A673 (cell line): ENCODE measurements at regions not wholly inside any gene's neighbourhood (a gene's known extent, or its start where the extent isn't known, plus 50 kb on each side); places are given as distances from the start of the nearest gene placed in this dataset.
A peak's percentile ranks its signal among the peaks of the same experiment; 100 is the strongest.
"Not testable (repeated sequence)": the region's sequence is repeated elsewhere in the genome, so short reads cannot be mapped to it uniquely, and the experiment has no call there.

ENCODE experiments used
- BruUV-seq: library from RNA; stranded (reverse); fragments of 400-500 nt; replicated peaks from 2 replicates; lab custom pipeline; 2021; lab: Mats Ljungman, UMichigan
- CTCF ChIA-PET: fragments of 300-600 bp; sonication (Branson Sonifier 250); formaldehyde crosslinking; loops from one replicate; lab custom pipeline; 2022; ENCODE audit warnings: antibody characterized with exemption; lab: Charles Lee
- POLR2A ChIA-PET: fragments of 300-600 bp; sonication (Branson Sonifier 250); formaldehyde crosslinking; loops from one replicate; lab custom pipeline; 2022; ENCODE audit warnings: antibody characterized with exemption; ENCODE audit not compliant: low non-redundant PET; lab: Charles Lee
- DNase-seq: peaks from one replicate; pipeline ENCODE4 v3.0.0-alpha.2; 2015; ENCODE audit warnings: low spot score
- H3K27ac ChIP-seq: fragments of 200-600 bp; sonication (generic); 2 replicates; pipeline ENCODE4 v1.5.1; 2016; ENCODE audit warnings: mixed run types, low read depth, mild to moderate bottlenecking, mixed read lengths, antibody characterized with exemption, low read length; ENCODE audit not compliant: poor library complexity, severe bottlenecking
- H3K27me3 ChIP-seq: fragments of 200-600 bp; sonication (generic); replicated peaks from 2 replicates; pipeline ENCODE4 v1.6.1; 2017; ENCODE audit warnings: mixed run types, low read depth, mild to moderate bottlenecking, mixed read lengths, antibody characterized with exemption, low read length; ENCODE audit not compliant: insufficient read depth, poor library complexity
- H3K36me3 ChIP-seq: fragments of 200-600 bp; sonication (generic); 2 replicates; pipeline ENCODE4 v1.6.1; 2016; ENCODE audit warnings: mixed run types, mild to moderate bottlenecking, mixed read lengths, antibody characterized with exemption, low read length; ENCODE audit not compliant: insufficient read depth, poor library complexity, severe bottlenecking
- H3K4me1 ChIP-seq: fragments of 200-600 bp; sonication (generic); 2 replicates; pipeline ENCODE4 v1.6.1; 2017; ENCODE audit warnings: mixed run types, mild to moderate bottlenecking, mixed read lengths, antibody characterized with exemption, low read length; ENCODE audit not compliant: insufficient read depth, poor library complexity, severe bottlenecking
- H3K4me3 ChIP-seq: fragments of 200-600 bp; sonication (generic); 2 replicates; pipeline ENCODE4 v1.5.1; 2016; ENCODE audit warnings: low read depth, mixed run types, mild to moderate bottlenecking, mixed read lengths, low read length; ENCODE audit not compliant: poor library complexity, severe bottlenecking
- H3K9me3 ChIP-seq: fragments of 200-600 bp; sonication (generic); 2 replicates; pipeline ENCODE4 v1.6.1; 2016; ENCODE audit warnings: mixed run types, low read depth, mild to moderate bottlenecking, mixed read lengths, antibody characterized with exemption, low read length; ENCODE audit not compliant: poor library complexity, severe bottlenecking
- EZH2 ChIP-seq: fragments of 200-600 bp; sonication (generic); IDR thresholded peaks from 2 replicates; pipeline ENCODE4 v1.6.1; 2017; ENCODE audit warnings: borderline replicate concordance, low read depth, mild to moderate bottlenecking, mixed read lengths, antibody characterized with exemption, low read length; ENCODE audit not compliant: poor library complexity, severe bottlenecking
- intact Hi-C: fragments of 100-400 bp; cut with micrococcal nuclease; formaldehyde crosslinking; loops from one replicate; pipeline ENCODE4 v1.10.0; 2022; ENCODE audit not compliant: unreplicated experiment
- TF ChIP-seq, protein P1 (sequence below): fragments of 300-800, 200-600 bp; sonication (generic); conservative IDR thresholded peaks from 2 replicates; pipeline ENCODE4 v1.5.1; 2017; ENCODE audit warnings: low read depth, mild to moderate bottlenecking, antibody characterized with exemption, low read length, moderate library complexity, mixed read lengths

DNA sequence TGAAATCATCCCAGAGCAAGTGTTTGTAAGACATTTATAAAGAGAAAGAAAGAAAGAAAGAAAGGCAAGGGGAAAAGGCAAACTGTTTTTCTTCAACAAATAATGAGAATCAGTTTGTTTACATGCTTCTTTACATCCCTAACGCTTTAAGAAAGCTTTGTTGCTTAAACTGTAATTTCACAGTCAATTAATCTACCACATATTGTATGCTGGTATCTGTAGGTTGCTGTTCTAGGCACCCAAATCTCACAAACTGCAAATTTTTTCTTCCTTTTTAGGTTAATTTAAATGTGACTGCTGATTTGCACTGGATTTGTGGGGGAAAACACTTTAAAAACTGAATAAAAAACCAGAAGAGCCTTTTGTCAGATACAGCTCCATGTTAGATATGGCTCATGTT is 384.2 kb downstream of the ATP23 start:
- Histone ChIP-seq H3K27me3 (no peaks in the 10 kb centered on the region), H3K4me1 (no peaks in the 10 kb centered on the region), H3K36me3 (no peaks in the 10 kb centered on the region), H3K27ac (no peak overlapping the region), H3K9me3 (no peaks in the 10 kb centered on the region), H3K4me3 (no peak overlapping the region)
- TF ChIP-seq EZH2 = no peak
- TF ChIP-seq, protein P1, sequence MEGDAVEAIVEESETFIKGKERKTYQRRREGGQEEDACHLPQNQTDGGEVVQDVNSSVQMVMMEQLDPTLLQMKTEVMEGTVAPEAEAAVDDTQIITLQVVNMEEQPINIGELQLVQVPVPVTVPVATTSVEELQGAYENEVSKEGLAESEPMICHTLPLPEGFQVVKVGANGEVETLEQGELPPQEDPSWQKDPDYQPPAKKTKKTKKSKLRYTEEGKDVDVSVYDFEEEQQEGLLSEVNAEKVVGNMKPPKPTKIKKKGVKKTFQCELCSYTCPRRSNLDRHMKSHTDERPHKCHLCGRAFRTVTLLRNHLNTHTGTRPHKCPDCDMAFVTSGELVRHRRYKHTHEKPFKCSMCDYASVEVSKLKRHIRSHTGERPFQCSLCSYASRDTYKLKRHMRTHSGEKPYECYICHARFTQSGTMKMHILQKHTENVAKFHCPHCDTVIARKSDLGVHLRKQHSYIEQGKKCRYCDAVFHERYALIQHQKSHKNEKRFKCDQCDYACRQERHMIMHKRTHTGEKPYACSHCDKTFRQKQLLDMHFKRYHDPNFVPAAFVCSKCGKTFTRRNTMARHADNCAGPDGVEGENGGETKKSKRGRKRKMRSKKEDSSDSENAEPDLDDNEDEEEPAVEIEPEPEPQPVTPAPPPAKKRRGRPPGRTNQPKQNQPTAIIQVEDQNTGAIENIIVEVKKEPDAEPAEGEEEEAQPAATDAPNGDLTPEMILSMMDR = no peak
- intact Hi-C loops = no loop called here
- POLR2A ChIA-PET = no interaction called here
- no TSS peak for BruUV-seq
- CTCF ChIA-PET = no interaction called here
- no peak for DNase-seq

- H3K4me3 ChIP-seq = no peak overlapping the region
- no TSS peak for BruUV-seq
- no peaks in the 10 kb centered on the region for H3K9me3 ChIP-seq
- intact Hi-C loops = loop anchor here (2.0 kb wide), 1 partner anchor 14 kb away; no protein-coding TSS in a partner anchor
- no peak overlapping the region for H3K27ac ChIP-seq
- POLR2A ChIA-PET = no interaction called here
- H3K4me1 ChIP-seq = no peaks in the 10 kb centered on the region
- TF ChIP-seq, protein P1 = no peak
- TF ChIP-seq EZH2 = no peak
- no peaks in the 10 kb centered on the region for H3K36me3 ChIP-seq
- DNase-seq = no peak
- H3K27me3 ChIP-seq = no peaks in the 10 kb centered on the region
- CTCF ChIA-PET = no interaction called here
Observed at GRCh38 chr12:58326534-58326933, 385.2 kb downstream of the ATP23 start.

DNA sequence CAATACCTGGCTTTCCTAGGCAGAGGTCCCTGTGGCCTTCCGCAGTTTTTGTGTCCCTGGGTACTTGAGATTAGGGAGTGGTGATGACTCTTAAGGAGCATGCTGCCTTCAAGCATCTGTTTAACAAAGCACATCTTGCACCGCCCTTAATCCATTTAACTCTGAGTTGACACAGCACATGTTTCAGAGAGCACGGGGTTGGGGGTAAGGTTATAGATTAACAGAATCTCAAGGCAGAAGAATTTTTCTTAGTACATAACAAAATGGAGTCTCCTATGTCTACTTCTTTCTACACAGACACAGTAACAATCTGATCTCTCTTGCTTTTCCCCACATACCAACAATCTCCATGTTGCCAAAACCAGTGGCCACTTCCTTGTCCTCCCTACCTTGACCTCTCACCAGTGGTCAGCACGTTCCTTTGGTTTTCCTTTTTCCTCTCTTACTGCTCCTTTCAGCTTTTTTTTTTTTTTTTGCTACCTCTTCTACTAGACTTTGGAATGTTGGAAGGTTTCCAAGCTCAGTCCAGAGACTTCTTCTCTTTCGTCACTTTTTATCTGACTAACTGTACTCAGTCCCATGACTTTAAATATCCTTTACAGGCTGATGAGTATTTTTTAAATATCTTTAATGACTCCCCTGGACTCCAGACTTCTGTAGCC is 395.3 kb downstream of the ATP23 start:
- peaks cover 29% of the 10 kb centered on the region for H3K4me1 ChIP-seq
- peak; percentile 60 for DNase-seq
- intact Hi-C loops, H3K27me3 ChIP-seq, POLR2A ChIA-PET, H3K4me3 ChIP-seq, H3K27ac ChIP-seq, H3K9me3 ChIP-seq, H3K36me3 ChIP-seq, BruUV-seq: not testable (repeated sequence)
- CTCF ChIA-PET = interaction anchor here (0.6 kb wide), 1 partner anchor 97 kb away, joined by 4 read pairs; no protein-coding TSS in a partner anchor

- H3K27ac ChIP-seq, POLR2A ChIA-PET, H3K4me3 ChIP-seq, intact Hi-C loops, BruUV-seq, H3K27me3 ChIP-seq, DNase-seq, H3K36me3 ChIP-seq, H3K9me3 ChIP-seq: not testable (repeated sequence)
- H3K4me1 ChIP-seq = peaks cover 34% of the 10 kb centered on the region
- CTCF ChIA-PET = interaction anchor here (0.7 kb wide), 1 partner anchor 66 kb away, joined by 3 read pairs; no protein-coding TSS in a partner anchor
Observed at GRCh38 chr12:58337539-58337938, 396.2 kb downstream of the ATP23 start.
